Upper lobe of left lung (tissue), 4 donors: ENCODE measurements at regions not wholly inside any gene's neighbourhood (a gene's known extent, or its start where the extent isn't known, plus 50 kb on each side); places are given as distances from the start of the nearest gene placed in this dataset.

ENCODE experiments used
- CTCF ChIP-seq, 6 experiments: fragments of 450-650 bp in 4 of 6; fragments of 200-600 bp in 2 of 6; sonication (generic) in 2 of 6; IDR thresholded peaks; one replicate each; pipeline ENCODE4 v1.5.1; 2016 to 2019; ENCODE audit warnings: antibody characterized with exemption in 6 of 6
- EP300 ChIP-seq, 4 donors: sonication (generic); formaldehyde crosslinking; IDR thresholded peaks; one replicate each; pipeline ENCODE4 v1.5.1; 2017; ENCODE audit warnings: antibody characterized with exemption in 4 of 4, control low read depth in 2 of 4
- POLR2A ChIP-seq, 4 donors: fragments of 450-650 bp; IDR thresholded peaks; one replicate each; pipeline ENCODE4 v1.5.1; 2016 to 2017; ENCODE audit warnings: antibody characterized with exemption in 4 of 4, mild to moderate bottlenecking in 2 of 4

- no peak for TF ChIP-seq CTCF (IDR thresholded peaks at IDR 0.05)
- TF ChIP-seq POLR2A (IDR thresholded peaks at IDR 0.05) = no peak
- TF ChIP-seq EP300 (IDR thresholded peaks at IDR 0.05) = no peak
Measured at GRCh38 chr3:177658354-177658753, 461.1 kb upstream of the TBL1XR1 start.
